ENCODE measurements at regions not wholly inside any gene's neighbourhood (a gene's known extent, or its start where the extent isn't known, plus 50 kb on each side); places are given as distances from the start of the nearest gene placed in this dataset.
A peak's percentile ranks its signal among the peaks of the same experiment; 100 is the strongest.

DNA sequence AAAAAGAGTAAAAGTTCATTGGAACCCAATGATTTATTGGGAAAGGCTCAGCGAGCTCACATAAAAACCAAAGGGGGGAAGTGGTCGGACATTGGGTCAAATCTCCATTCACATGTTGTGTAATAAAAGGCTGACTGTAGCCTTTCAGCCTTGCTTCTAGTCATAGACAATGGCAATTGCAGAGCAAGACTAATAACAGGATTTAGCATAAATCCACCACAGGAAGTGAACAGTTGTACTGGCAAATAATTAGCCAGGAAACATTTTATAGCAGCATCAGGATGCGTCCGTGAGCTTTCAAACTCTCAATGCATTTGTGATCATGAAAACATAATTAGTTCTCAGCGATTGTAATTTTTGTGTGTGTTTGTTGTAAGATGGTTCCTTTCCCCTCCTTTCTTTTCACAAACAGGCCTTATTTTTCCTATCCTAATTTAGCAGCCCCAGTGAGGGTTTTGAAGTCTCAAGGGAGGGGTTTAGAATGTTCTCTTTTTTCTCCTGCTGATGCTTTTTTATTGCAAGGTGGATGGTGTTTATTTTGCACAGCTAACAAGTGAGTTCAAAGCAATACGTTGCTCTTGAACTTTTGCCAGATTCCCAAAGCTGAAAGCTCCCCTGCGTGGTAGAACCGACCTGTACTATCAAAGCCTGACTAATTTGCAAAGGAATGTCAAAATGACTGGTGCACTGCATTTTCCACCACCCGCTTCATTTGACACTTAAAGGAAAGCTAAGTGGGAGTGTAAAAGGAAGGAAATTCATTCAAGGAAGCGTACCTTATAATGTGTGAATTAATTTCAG lies 105.6 kb downstream of the SPRY2 start:
- DNase-seq = peak; percentile 79

- DNase-seq = no peak
Measured at GRCh38 chr13:80227645-80228044, 113.3 kb downstream of the SPRY2 start.

- no peak for DNase-seq
Measured at GRCh38 chr13:80226645-80227044, 114.3 kb downstream of the SPRY2 start.

DNA sequence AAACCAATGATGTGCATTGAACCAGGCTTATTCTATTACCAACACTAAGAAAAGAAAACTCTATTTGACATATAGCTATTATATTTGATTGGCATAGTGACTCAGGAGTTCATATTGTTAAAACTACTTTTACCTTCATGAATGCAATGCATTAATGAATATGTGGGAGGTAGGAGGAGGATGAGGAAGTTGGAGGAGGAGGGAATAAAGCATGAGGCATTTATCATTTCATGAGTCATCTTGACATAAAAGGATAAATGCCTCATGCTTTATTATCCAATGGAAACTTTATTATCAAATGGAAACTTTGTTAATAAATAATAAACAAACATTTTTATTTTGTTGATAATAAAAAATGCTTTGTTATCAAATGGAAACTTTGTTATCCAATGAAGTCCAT lies 116.5 kb downstream of the SPRY2 start:
- DNase-seq = no peak

DNA sequence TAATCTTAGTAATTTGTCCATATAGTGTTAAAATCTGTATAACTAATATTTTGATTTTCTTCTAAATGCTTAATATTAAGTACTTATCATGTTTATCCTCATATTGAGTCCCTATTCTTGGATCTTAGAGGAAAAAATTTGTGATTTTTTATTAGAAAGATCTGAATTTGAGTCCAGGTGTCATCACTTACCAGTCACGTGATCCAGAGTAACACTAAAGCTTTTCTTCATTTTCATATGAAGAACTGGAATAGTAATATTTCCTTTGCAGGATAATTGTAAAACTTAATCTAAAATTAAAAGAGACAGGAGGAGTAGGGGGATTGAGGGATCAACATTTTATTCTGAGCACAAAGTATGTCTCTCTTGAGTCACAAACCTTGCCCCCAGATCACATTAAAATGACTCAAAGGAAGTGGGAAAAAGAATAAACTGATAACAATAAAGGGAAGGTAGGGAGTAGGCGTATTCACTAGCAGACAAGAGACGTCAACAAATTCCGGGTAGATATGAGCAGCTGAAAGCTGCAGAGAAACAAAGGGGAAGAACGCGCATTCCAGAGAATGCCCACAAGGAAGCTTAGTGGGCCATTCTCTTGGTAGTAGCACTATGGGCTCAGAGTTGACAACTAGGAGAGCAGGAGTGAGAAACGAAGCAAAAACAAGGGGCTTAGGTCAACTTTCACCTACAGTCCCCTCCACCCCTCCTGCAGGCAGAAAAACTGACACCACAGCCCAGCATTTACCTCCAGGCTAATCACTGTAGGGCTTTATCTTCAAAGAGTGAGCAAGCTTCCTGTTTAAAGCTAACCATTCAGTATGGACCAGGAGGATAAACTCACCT lies 123.1 kb downstream of the SPRY2 start:
- DNase-seq = no peak

- DNase-seq = no peak
Measured at GRCh38 chr13:80215368-80215767, 125.6 kb downstream of the SPRY2 start.

GRCh38 chr13:80214521-80214991 lies 126.4 kb downstream of the SPRY2 start:
- DNase-seq = no peak

- DNase-seq = no peak
Measured at GRCh38 chr13:80214050-80214449, 126.9 kb downstream of the SPRY2 start.

GRCh38 chr13:80213201-80213600 lies 127.7 kb downstream of the SPRY2 start:
- DNase-seq = no peak

- DNase-seq = no peak
Measured at GRCh38 chr13:80211566-80211965, 129.4 kb downstream of the SPRY2 start.

GRCh38 chr13:80204642-80205041 lies 136.3 kb downstream of the SPRY2 start:
- DNase-seq = no peak

DNA sequence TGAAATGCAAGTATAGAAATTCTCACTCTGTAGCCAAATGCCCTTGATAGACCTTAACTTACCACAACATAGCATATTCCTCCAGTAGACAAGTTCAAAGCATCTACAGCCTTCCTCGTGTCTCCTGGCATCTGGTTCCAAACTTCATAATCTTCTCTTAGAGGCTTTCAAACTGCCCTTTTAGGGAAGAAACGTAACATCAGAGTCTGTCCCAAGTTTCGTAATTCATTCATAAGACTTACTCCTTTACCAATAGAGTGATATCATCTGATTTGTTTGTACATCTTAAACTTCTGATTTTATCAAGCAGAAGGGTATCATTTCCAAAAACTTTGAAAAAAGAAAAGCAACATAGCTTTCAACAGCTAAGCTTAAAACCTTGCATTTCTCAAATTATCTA lies 137.4 kb downstream of the SPRY2 start:
- DNase-seq = no peak

DNA sequence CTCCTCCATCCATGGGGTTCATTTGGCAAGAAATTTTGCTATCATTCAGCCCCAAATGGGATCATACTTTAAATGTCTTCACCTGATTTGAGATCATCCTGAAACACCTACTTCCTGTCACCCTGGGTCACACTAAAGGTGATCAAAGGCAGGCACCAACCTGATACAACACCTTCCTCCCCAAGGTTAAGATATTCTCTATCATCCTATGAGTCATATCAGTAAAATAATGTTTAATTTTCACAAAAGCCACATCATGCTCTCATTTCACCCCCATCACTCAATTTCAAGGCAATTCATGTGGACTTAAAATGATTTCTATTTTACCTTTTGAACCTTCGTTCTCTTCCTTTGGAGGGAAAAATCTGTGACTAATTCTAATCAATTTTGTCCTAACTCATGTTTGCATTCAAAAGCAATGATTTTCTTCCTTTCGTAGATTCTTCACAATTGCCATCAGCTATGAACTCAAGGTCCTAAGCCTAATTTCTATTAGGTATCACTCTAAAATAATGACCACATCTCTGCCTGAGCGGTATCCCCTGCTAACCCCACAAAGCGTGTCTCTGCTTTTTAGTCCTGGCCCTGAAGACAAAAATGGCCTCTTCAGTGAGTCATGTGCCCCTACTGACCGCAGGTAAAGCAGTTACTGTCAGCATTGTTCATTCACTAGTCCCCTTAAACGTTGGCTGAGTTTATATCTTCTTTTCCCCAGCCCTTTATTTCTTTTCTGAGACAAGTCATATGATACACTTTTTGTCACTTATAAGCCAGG lies 139.0 kb downstream of the SPRY2 start:
- DNase-seq = no peak

- DNase-seq = no peak
Measured at GRCh38 chr13:80199585-80200292, 141.2 kb downstream of the SPRY2 start.

- DNase-seq = no peak
Measured at GRCh38 chr13:80199067-80199466, 141.9 kb downstream of the SPRY2 start.

- DNase-seq = no peak
Measured at GRCh38 chr13:80196756-80197155, 144.2 kb downstream of the SPRY2 start.

DNA sequence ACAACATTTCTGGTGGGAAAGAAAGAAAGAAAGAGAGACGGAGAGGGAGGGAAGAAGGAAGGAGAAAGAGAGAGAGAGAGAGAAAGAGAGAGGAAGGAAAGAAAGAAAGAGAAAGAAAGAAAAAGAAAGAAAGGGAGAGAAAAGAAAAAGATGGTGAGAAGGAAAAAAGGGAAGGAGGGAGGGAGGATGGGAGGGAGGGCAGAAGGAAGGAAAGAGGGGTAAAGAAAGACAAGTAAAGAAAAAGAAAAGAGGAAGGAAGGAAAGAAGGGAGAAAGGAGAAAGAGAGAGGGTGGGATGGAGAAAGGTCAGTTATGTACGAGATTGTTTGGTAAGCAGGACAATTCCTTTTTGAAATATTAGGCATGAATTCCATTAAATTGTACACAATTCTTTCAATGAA lies 145.3 kb downstream of the SPRY2 start:
- DNase-seq = no peak

DNA sequence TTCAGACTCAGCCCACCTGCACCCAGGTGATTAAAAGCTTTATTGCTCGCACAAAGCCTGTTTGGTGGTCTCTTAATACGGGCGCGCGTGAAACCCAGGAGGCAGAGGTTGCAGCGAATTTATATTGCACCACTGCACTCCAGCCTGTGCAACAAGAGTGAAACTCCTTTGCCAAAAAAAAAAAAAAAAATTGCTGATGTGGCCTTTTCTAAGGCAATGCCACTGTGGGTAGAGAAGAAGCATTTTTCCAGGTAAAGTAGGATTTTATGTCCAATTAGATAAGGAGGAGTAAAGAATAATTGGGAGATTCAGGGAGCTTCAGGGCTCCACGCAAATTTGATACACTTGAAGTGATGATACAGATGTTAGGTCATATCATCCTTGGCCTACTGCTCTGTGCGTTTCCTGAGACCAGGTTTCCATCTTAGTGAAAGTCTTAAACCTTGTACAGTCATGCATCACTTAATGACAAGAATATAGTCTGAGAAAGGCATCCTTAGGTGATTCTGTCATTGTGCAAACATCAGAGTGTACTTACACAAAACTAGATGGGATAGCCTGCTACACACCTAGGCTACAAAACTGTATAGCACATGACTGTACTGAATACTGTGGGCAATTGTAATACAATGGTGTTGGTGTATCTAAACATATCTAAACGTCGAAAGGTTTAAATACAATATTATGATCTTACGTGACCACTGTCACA lies 150.9 kb downstream of the SPRY2 start:
- no peak for DNase-seq

DNA sequence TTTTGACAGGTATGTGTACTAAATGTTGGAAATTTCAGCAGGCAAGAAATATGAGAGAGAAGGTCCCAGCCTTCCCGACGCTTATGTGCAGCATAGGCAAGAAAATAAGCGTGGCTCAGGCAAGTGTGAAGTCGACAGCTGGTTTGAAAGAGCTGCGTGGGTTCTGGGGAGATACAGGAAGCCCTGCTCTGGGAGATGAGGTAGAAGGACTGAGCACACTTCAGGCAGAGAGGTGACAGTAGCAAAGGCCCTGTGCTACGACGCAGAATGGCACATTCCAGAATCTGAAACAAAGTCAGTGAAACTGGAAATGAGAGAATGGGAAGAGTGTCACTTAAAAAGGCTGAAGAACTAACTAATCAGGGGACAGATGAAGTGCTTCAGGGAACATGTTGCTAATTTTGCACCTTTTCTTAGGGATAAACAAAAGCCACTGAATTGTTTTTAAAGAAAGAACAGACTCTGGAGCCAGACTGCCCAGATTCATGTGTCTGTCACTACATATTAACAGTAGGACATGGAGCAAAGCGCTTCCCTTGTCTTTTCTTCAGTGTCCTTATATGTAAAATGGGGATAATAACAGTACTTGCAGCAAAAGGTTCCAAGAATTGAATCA lies 160.1 kb downstream of the SPRY2 start:
- DNase-seq = no peak

GRCh38 chr13:80177327-80177726 lies 163.6 kb downstream of the SPRY2 start:
- no peak for DNase-seq

DNA sequence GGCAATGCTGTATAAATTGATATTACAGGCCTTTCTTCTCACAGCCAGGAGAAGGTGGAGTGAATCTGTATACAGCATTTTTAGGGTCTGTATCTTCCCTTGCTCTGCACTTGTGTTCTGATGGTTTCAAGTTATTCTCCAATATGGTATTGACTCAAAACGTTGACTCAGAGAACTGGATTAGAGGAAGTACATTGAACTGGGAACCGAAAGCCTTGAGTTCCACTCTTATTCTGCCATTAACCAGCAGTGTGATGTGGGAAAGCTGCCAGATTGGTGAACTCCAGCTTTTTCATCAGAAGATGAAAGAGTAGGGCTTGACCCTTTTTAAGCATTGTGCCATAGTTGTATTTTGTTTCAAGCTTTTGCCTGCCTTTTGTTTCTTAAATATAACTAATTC lies 167.7 kb downstream of the SPRY2 start:
- no peak for DNase-seq

- no peak for DNase-seq
Measured at GRCh38 chr13:80171096-80171495, 169.8 kb downstream of the SPRY2 start.

Data from NCI-H1092 (cell line).